Glomerular visceral epithelial cell (primary cell): ENCODE measurements at regions not wholly inside any gene's neighbourhood (a gene's known extent, or its start where the extent isn't known, plus 50 kb on each side); places are given as distances from the start of the nearest gene placed in this dataset.

Experiments used
- DNase-seq: peaks from one replicate; pipeline ENCODE4 v3.0.0-alpha.2; 2016; ENCODE audit errors: extremely low spot score

GRCh38 chr10:6305401-6306321, 102.9 kb downstream of the PFKFB3 start:
- no peak for DNase-seq

GRCh38 chr10:6306917-6307316, 104.2 kb downstream of the PFKFB3 start:
- DNase-seq: no peak

- DNase-seq: no peak
Observed at GRCh38 chr10:6309816-6310215, 107.1 kb downstream of the PFKFB3 start.

- no peak for DNase-seq
Observed at GRCh38 chr10:6310977-6311376, 108.2 kb downstream of the PFKFB3 start.

GRCh38 chr10:6311700-6312330, 109.1 kb downstream of the PFKFB3 start:
- DNase-seq: no peak

- no peak for DNase-seq
Observed at GRCh38 chr10:6312636-6313035, 109.9 kb downstream of the PFKFB3 start.

- DNase-seq: no peak
Observed at GRCh38 chr10:6313111-6313895, 110.6 kb downstream of the PFKFB3 start.

GRCh38 chr10:6314620-6315205, 112.0 kb downstream of the PFKFB3 start:
- DNase-seq: no peak

GRCh38 chr10:6319119-6319518, 116.4 kb downstream of the PFKFB3 start:
- no peak for DNase-seq

GRCh38 chr10:6320320-6321010, 117.7 kb downstream of the PFKFB3 start:
- no peak for DNase-seq

GRCh38 chr10:6321880-6322279, 119.1 kb downstream of the PFKFB3 start:
- DNase-seq: peak; percentile 15

GRCh38 chr10:6322805-6323204, 120.1 kb downstream of the PFKFB3 start:
- DNase-seq: no peak

GRCh38 chr10:6327961-6328698, 125.4 kb downstream of the PFKFB3 start:
- no peak for DNase-seq

- no peak for DNase-seq
Observed at GRCh38 chr10:6328699-6329423, 126.1 kb downstream of the PFKFB3 start.

- DNase-seq: no peak
Observed at GRCh38 chr10:6333086-6333485, 130.4 kb downstream of the PFKFB3 start.

- no peak for DNase-seq
Observed at GRCh38 chr10:6333973-6334372, 131.2 kb downstream of the PFKFB3 start.

- no peak for DNase-seq
Observed at GRCh38 chr10:6336016-6336415, 133.3 kb downstream of the PFKFB3 start.

- no peak for DNase-seq
Observed at GRCh38 chr10:6337382-6337781, 134.7 kb downstream of the PFKFB3 start.

- no peak for DNase-seq
Observed at GRCh38 chr10:6338361-6338760, 135.6 kb downstream of the PFKFB3 start.

GRCh38 chr10:6339891-6340290, 137.2 kb downstream of the PFKFB3 start:
- DNase-seq: no peak
